Medulla oblongata (tissue), 1 donor: ENCODE measurements at regions not wholly inside any gene's neighbourhood (a gene's known extent, or its start where the extent isn't known, plus 50 kb on each side); places are given as distances from the start of the nearest gene placed in this dataset.
"Not testable (repeated sequence)": the region's sequence is repeated elsewhere in the genome, so short reads cannot be mapped to it uniquely, and the experiment has no call there.

Experiments
- DNase-seq: peaks from one replicate; pipeline ENCODE4 v3.0.0-alpha.2; 2015; ENCODE audit errors: extremely low spot score

- DNase-seq: peak; percentile 6
Observed at GRCh38 chr16:88331989-88332920, 50.5 kb upstream of the ZNF469 start.

- DNase-seq: not testable (repeated sequence)
Observed at GRCh38 chr16:88332921-88333825, 49.6 kb upstream of the ZNF469 start.
